ENCODE measurements at regions not wholly inside any gene's neighbourhood (a gene's known extent, or its start where the extent isn't known, plus 50 kb on each side); places are given as distances from the start of the nearest gene placed in this dataset.

- no peak for TF ChIP-seq FOXP2 (optimal IDR thresholded peaks at IDR 0.05; ENCODE audit: borderline replicate concordance, extremely low read depth, extremely low read length, insufficient read depth)
- TF ChIP-seq REST (IDR thresholded peaks at IDR 0.05; ENCODE audit: insufficient read depth in 1 of 2, low read depth in 2 of 2, low read length in 2 of 2): no peak
- no peak for TF ChIP-seq POLR2AphosphoS5 (IDR thresholded peaks at IDR 0.05; ENCODE audit: low read depth, low read length)
- no peak for TF ChIP-seq SIN3A (IDR thresholded peaks at IDR 0.05; ENCODE audit: borderline replicate concordance, insufficient read depth, low read length)
- TF ChIP-seq TAF1 (IDR thresholded peaks at IDR 0.05; ENCODE audit: borderline replicate concordance, insufficient read depth, low read length): no peak
These were observed 213.7 kb downstream of the FOXD2 start for GRCh38 chr1:47651311-47652089.

- TF ChIP-seq TAF1 (IDR thresholded peaks at IDR 0.05; ENCODE audit: borderline replicate concordance, insufficient read depth, low read length) (no peak), FOXP2 (optimal IDR thresholded peaks at IDR 0.05; ENCODE audit: borderline replicate concordance, extremely low read depth, extremely low read length, insufficient read depth) (no peak), REST (IDR thresholded peaks at IDR 0.05; ENCODE audit: insufficient read depth in 1 of 2, low read depth in 2 of 2, low read length in 2 of 2) (no peak), SIN3A (IDR thresholded peaks at IDR 0.05; ENCODE audit: borderline replicate concordance, insufficient read depth, low read length) (no peak), POLR2AphosphoS5 (IDR thresholded peaks at IDR 0.05; ENCODE audit: low read depth, low read length) (no peak)
These were observed 217.9 kb downstream of the FOXD2 start for GRCh38 chr1:47655521-47656300.

GRCh38 chr1:47656719-47657685 is 219.2 kb downstream of the FOXD2 start:
- no peak for TF ChIP-seq SIN3A (IDR thresholded peaks at IDR 0.05; ENCODE audit: borderline replicate concordance, insufficient read depth, low read length)

- no peak for TF ChIP-seq FOXP2 (optimal IDR thresholded peaks at IDR 0.05; ENCODE audit: borderline replicate concordance, extremely low read depth, extremely low read length, insufficient read depth)
- no peak for TF ChIP-seq POLR2AphosphoS5 (IDR thresholded peaks at IDR 0.05; ENCODE audit: low read depth, low read length)
- TF ChIP-seq SIN3A (IDR thresholded peaks at IDR 0.05; ENCODE audit: borderline replicate concordance, insufficient read depth, low read length): no peak
- no peak for TF ChIP-seq REST (IDR thresholded peaks at IDR 0.05; ENCODE audit: insufficient read depth in 1 of 2, low read depth in 2 of 2, low read length in 2 of 2)
- no peak for TF ChIP-seq TAF1 (IDR thresholded peaks at IDR 0.05; ENCODE audit: borderline replicate concordance, insufficient read depth, low read length)
These were observed 220.5 kb downstream of the FOXD2 start for GRCh38 chr1:47658161-47658920.
